H1 (cell line): ENCODE measurements at regions not wholly inside any gene's neighbourhood (a gene's known extent, or its start where the extent isn't known, plus 50 kb on each side); places are given as distances from the start of the nearest gene placed in this dataset.

Source experiments
- CBX5 ChIP-seq: fragments of 300-800, 300-1000 bp; sonication (generic); IDR thresholded peaks from 2 replicates; pipeline ENCODE4 v1.7.1; 2016; ENCODE audit warnings: antibody characterized with exemption, low read length, low read depth
- JUN ChIP-seq: IDR thresholded peaks from 2 replicates; pipeline ENCODE4 v1.6.1; 2011; ENCODE audit warnings: low read depth, mild to moderate bottlenecking, improper control_type of control experiment, low read length
- KDM5A ChIP-seq: fragments of 200-600 bp; IDR thresholded peaks from 2 replicates; pipeline ENCODE4 v1.7.1; 2012; ENCODE audit warnings: mild to moderate bottlenecking, low read length, inconsistent platforms, mixed read lengths
- NRF1 ChIP-seq: IDR thresholded peaks from 2 replicates; pipeline ENCODE4 v1.6.1; 2011; ENCODE audit warnings: mild to moderate bottlenecking, low read depth, low read length, improper control_type of control experiment
- SP4 ChIP-seq: IDR thresholded peaks from 2 replicates; pipeline ENCODE4 v1.6.1; 2012; ENCODE audit warnings: low read length, inconsistent platforms
- SUZ12 ChIP-seq: fragments of 200-600 bp; sonication (generic); IDR thresholded peaks from 2 replicates; pipeline ENCODE4 v1.6.1; 2012; ENCODE audit warnings: mild to moderate bottlenecking, inconsistent platforms, low read length, moderate library complexity, mixed read lengths
- TCF12 ChIP-seq: IDR thresholded peaks from 2 replicates; pipeline ENCODE4 v1.6.1; 2011; ENCODE audit warnings: low read depth, mild to moderate bottlenecking, low read length
- ZNF274 ChIP-seq: IDR thresholded peaks from 2 replicates; pipeline ENCODE4 v1.7.0; 2012; ENCODE audit warnings: low read length, borderline replicate concordance; ENCODE audit errors: extremely low read depth

GRCh38 chr11:121833970-121834369 lies 282.0 kb downstream of the BLID start (continued):
- no peak for TF ChIP-seq JUN
- no peak for TF ChIP-seq ZNF274
- no peak for TF ChIP-seq NRF1
- TF ChIP-seq SUZ12: no peak
- TF ChIP-seq KDM5A: no peak
- no peak for TF ChIP-seq TCF12
- TF ChIP-seq SP4: no peak
- TF ChIP-seq CBX5: no peak
